HEK293T (cell line): ENCODE measurements at regions not wholly inside any gene's neighbourhood (a gene's known extent, or its start where the extent isn't known, plus 50 kb on each side); places are given as distances from the start of the nearest gene placed in this dataset.

Source experiments
- BHLHE40 ChIP-seq: fragments of 450-650 bp; IDR thresholded peaks from 2 replicates; pipeline ENCODE4 v1.6.1; 2016; ENCODE audit warnings: mild to moderate bottlenecking, moderate library complexity, borderline replicate concordance
- FOXM1 ChIP-seq: fragments of 450-650 bp; IDR thresholded peaks from 2 replicates; pipeline ENCODE4 v1.6.1; 2017; ENCODE audit warnings: mild to moderate bottlenecking, borderline replicate concordance
- HDGF ChIP-seq: fragments of 450-650 bp; IDR thresholded peaks from 2 replicates; pipeline ENCODE4 v1.6.1; 2017; ENCODE audit warnings: antibody characterized with exemption, borderline replicate concordance
- LEF1 ChIP-seq: fragments of 450-650 bp; IDR thresholded peaks from 2 replicates; pipeline ENCODE4 v1.6.1; 2017; ENCODE audit warnings: mild to moderate bottlenecking, borderline replicate concordance
- PKNOX1 ChIP-seq: fragments of 450-650 bp; IDR thresholded peaks from 2 replicates; pipeline ENCODE4 v1.6.1; 2016
- SP1 ChIP-seq: fragments of 450-650 bp; IDR thresholded peaks from 2 replicates; pipeline ENCODE4 v1.6.1; 2017
- TARDBP ChIP-seq: fragments of 450-650 bp; IDR thresholded peaks from 2 replicates; pipeline ENCODE4 v1.6.1; 2016

- TF ChIP-seq TARDBP (no peak), FOXM1 (no peak), BHLHE40 (no peak), LEF1 (no peak), SP1 (no peak), PKNOX1 (no peak), HDGF (no peak)
These were observed 1261.7 kb downstream of the BRD1 start for GRCh38 chr22:48565901-48566501.
